Spinal cord (tissue), 9 donors: ENCODE measurements at regions not wholly inside any gene's neighbourhood (a gene's known extent, or its start where the extent isn't known, plus 50 kb on each side); places are given as distances from the start of the nearest gene placed in this dataset.

Experiments used
- DNase-seq, 6 donors: peaks; one replicate each; pipeline versions ENCODE4 v3.0.0 to v3.0.0-alpha.2; 2013 to 2015; ENCODE audit warnings: low spot score in 6 of 6, low read depth in 4 of 6
- H3K27ac ChIP-seq: one replicate; pipeline ENCODE4 v1.5.1; 2013; ENCODE audit warnings: low read depth, low read length, control low read depth
- H3K27me3 ChIP-seq: one replicate; pipeline ENCODE4 v1.6.1; 2013; ENCODE audit warnings: low read length; ENCODE audit not compliant: control insufficient read depth, insufficient read depth
- H3K36me3 ChIP-seq: one replicate; pipeline ENCODE4 v1.6.1; 2013; ENCODE audit warnings: low read length; ENCODE audit not compliant: control insufficient read depth, insufficient read depth
- H3K4me1 ChIP-seq: one replicate; pipeline ENCODE4 v1.6.1; 2013; ENCODE audit warnings: low read length; ENCODE audit not compliant: control insufficient read depth, insufficient read depth
- H3K4me3 ChIP-seq: one replicate; pipeline ENCODE4 v1.5.1; 2013; ENCODE audit warnings: low read depth, low read length, control low read depth
- H3K9me3 ChIP-seq: one replicate; pipeline ENCODE4 v1.6.1; 2013; ENCODE audit warnings: low read length; ENCODE audit not compliant: control insufficient read depth, insufficient read depth
- WGBS: methylation state at CpG from one replicate; pipeline ENCODE4 v1.1.5; 2013; ENCODE audit warnings: missing lambda C conversion rate; ENCODE audit not compliant: insufficient coverage; 5-methylcytosine and 5-hydroxymethylcytosine counted together
- donor health status: healthy.

- no peaks in the 10 kb centered on the region for H3K9me3 ChIP-seq
- no peaks in the 10 kb centered on the region for H3K36me3 ChIP-seq
- WGBS, result 77% methylated on average over 2 of the region's 3 CpGs
- peaks cover 12% of the 10 kb centered on the region for H3K4me1 ChIP-seq
- no peak overlapping the region for H3K27ac ChIP-seq
- DNase-seq, result no peak
- H3K27me3 ChIP-seq, result no peaks in the 10 kb centered on the region
- no peak overlapping the region for H3K4me3 ChIP-seq
These were observed 90.2 kb upstream of the PPM1J start for GRCh38 chr1:112805155-112805853.

DNA sequence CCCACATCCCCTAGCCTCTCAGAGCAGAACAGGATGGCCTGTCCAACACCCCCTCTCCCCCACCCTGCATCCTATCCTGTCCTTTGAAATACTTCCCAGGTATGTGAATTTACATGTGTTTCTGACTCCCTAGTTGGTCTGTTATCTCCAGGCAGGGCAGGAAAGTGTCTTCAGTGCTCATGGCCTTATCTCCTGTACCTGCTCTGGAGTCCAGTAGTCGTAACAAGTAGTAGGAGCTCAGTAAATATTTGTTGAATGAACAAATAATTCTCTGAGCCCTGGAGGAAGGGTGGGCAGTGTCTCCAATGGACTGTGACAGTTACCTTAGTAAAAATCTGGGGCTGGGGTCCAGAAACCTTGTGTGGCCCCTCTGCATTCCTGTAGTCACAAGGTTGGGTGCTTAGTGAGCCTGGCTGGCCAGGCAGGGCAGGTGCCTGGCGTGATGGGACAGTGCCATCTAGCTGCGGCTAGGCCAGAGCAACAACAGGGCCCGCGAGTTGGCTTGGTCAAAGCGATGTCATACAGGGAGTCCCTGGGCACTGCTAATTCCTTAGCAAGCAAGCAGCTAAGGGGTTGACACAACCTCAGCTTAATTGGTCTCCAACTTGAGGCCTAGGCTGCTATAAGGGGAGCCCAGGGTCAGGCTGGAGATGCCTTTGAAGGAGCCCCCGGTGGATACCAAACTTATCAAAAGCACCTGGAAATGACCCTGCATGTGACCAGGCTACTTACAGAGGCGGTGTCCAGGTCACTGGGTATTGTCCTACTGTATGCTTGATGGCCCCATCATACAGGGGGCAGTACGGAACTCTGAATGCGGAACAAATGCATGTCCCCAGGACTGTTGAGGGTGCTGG, 89.0 kb upstream of the PPM1J start:
- Histone ChIP-seq H3K4me1 (peaks cover 8% of the 10 kb centered on the region), H3K27ac (no peak overlapping the region), H3K9me3 (no peaks in the 10 kb centered on the region), H3K36me3 (no peaks in the 10 kb centered on the region), H3K4me3 (no peak overlapping the region), H3K27me3 (no peaks in the 10 kb centered on the region)
- peak in 5 of 6 donors; percentile 15 to 78 (median 48) for DNase-seq
- 50% methylated on average over 9 of the region's 10 CpGs for WGBS

DNA sequence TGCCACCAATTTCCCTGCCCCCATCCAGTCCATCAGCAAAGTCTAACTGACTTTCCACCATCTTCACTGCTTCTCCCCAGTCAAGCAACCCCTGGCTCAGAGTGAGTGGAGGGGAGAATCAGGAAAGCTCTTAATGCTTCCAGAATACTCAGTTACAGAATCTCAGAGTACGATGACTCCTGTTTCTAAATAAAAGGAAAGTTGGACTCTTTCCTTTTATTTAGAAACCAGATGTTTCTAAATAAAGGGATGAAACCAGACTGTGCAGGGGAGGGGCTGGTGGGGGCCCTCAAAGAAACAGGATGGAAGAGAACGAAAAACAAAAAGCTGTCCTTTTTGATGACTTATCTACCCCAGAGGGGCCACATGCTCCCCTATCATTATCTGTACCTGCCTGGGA, 85.2 kb upstream of the PPM1J start:
- Histone ChIP-seq H3K4me3 (no peak overlapping the region), H3K27me3 (no peaks in the 10 kb centered on the region), H3K9me3 (no peaks in the 10 kb centered on the region), H3K36me3 (no peaks in the 10 kb centered on the region), H3K27ac (no peak overlapping the region), H3K4me1 (peaks cover 4% of the 10 kb centered on the region)
- DNase-seq, result no peak
- WGBS, result no CpG with 5 or more reads among the region's 2 CpGs

GRCh38 chr1:112798292-112798691, 83.2 kb upstream of the PPM1J start:
- Histone ChIP-seq H3K4me1 (no peaks in the 10 kb centered on the region), H3K4me3 (no peak overlapping the region), H3K36me3 (no peaks in the 10 kb centered on the region), H3K9me3 (no peaks in the 10 kb centered on the region), H3K27ac (no peak overlapping the region), H3K27me3 (no peaks in the 10 kb centered on the region)
- no peak for DNase-seq
- 36% methylated on average over 3 of the region's 3 CpGs for WGBS

- DNase-seq, result no peak
- Histone ChIP-seq H3K9me3 (no peaks in the 10 kb centered on the region), H3K4me1 (no peaks in the 10 kb centered on the region), H3K36me3 (no peaks in the 10 kb centered on the region), H3K27me3 (no peaks in the 10 kb centered on the region), H3K4me3 (no peak overlapping the region), H3K27ac (no peak overlapping the region)
- no CpG with 5 or more reads among the region's 2 CpGs for WGBS
These were observed 82.1 kb upstream of the PPM1J start for GRCh38 chr1:112797224-112797623.

DNA sequence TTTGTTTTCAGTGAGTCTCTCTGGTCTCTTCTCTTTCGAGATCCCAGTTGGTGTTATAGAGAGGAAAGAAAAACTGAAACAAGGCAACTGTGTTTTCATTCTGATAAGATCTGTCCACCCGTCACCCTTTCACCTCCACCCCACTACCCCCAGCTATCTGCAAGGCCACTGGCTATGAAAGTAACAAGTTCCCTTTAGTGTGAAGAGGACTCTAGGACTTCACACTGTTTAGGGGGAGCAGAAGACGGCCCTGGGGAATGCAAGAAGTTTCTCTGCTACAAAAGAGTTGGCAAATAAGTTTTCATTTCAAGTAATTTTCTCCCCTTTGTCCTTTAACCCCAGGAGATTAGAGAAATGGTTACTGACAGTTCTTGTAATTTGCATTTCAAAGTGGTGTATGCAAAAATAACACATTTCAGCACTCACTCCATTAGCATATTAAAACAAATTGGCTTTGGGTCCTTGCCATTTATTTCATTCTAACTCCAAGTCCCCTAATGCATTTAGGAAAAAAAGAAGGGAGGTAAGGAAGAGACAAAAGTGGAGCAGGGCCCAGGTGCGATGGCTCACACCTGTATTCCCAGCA, 79.6 kb upstream of the PPM1J start:
- Histone ChIP-seq H3K27ac (no peak overlapping the region), H3K27me3 (no peaks in the 10 kb centered on the region), H3K9me3 (no peaks in the 10 kb centered on the region), H3K36me3 (no peaks in the 10 kb centered on the region), H3K4me1 (no peaks in the 10 kb centered on the region), H3K4me3 (no peak overlapping the region)
- 40% methylated on average over 1 of the region's 4 CpGs for WGBS
- DNase-seq, result no peak

GRCh38 chr1:112793631-112794565, 78.8 kb upstream of the PPM1J start:
- H3K36me3 ChIP-seq, result no peaks in the 10 kb centered on the region
- H3K9me3 ChIP-seq, result no peaks in the 10 kb centered on the region
- DNase-seq, result no peak
- H3K4me1 ChIP-seq, result no peaks in the 10 kb centered on the region
- 89% methylated on average over 8 of the region's 10 CpGs for WGBS
- no peak overlapping the region for H3K27ac ChIP-seq
- no peak overlapping the region for H3K4me3 ChIP-seq
- H3K27me3 ChIP-seq, result no peaks in the 10 kb centered on the region

DNA sequence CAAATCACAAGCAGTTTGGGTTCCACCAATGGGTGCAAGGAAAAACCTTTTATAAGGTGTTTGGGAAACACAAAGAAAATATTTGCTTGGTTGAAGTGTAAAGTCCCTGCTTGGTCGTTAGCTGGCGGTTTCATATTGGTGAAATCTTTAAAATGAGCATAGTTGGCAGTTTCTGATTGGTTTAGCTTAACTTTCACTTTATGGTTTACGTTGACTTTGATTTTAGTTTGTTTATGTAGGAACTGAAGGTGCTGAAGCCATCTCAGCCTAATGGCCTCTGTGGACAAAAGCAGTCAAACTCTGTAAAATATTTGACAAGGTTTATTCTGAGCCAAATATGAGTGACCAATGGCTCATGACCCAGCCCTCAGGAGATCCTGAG, 76.6 kb upstream of the PPM1J start:
- Histone ChIP-seq H3K36me3 (no peaks in the 10 kb centered on the region), H3K4me3 (no peak overlapping the region), H3K27me3 (no peaks in the 10 kb centered on the region), H3K4me1 (no peaks in the 10 kb centered on the region), H3K9me3 (no peaks in the 10 kb centered on the region), H3K27ac (no peak overlapping the region)
- WGBS, result 93% methylated on average over 3 of the region's 3 CpGs
- DNase-seq, result no peak
